Central memory CD8-positive, alpha-beta T cell (primary cell): ENCODE measurements at regions not wholly inside any gene's neighbourhood (a gene's known extent, or its start where the extent isn't known, plus 50 kb on each side); places are given as distances from the start of the nearest gene placed in this dataset.
"Not testable (repeated sequence)": the region's sequence is repeated elsewhere in the genome, so short reads cannot be mapped to it uniquely, and the experiment has no call there.

Experiments
- ATAC-seq: fragments of 150-1000 bp; cut with Tn5 transposase; replicated peaks from 2 replicates; pipeline ENCODE4 v1.10.0; 2022; ENCODE audit warnings: mild to moderate bottlenecking, moderate FRiP score, moderate number of reproducible peaks; ENCODE audit not compliant: poor library complexity, severe bottlenecking; ENCODE audit errors: extremely low read depth
- DNase-seq, 2 donors: peaks; one replicate each; pipeline ENCODE4 v3.0.0; 2021; ENCODE audit warnings: low spot score in 2 of 2
- H3K27ac Mint-ChIP-seq: one replicate; pipeline ENCODE4 v1.8.0; 2022; ENCODE audit warnings: low read depth, mild to moderate bottlenecking, moderate library complexity, mixed read lengths
- H3K27me3 Mint-ChIP-seq: one replicate; pipeline ENCODE4 v1.8.0; 2022; ENCODE audit warnings: mixed read lengths
- H3K36me3 Mint-ChIP-seq: one replicate; pipeline ENCODE4 v1.8.0; 2022; ENCODE audit warnings: mild to moderate bottlenecking, moderate library complexity, mixed read lengths; ENCODE audit not compliant: insufficient read depth
- H3K4me1 Mint-ChIP-seq: one replicate; pipeline ENCODE4 v1.8.0; 2022; ENCODE audit warnings: mixed read lengths
- H3K4me3 Mint-ChIP-seq: one replicate; pipeline ENCODE4 v1.8.0; 2022; ENCODE audit warnings: mild to moderate bottlenecking, moderate library complexity, mixed read lengths
- H3K9me3 Mint-ChIP-seq: one replicate; pipeline ENCODE4 v1.8.0; 2022; ENCODE audit warnings: mixed read lengths

GRCh38 chr1:146376708-146377496, 148.1 kb upstream of the NOTCH2NLA start:
- peak; percentile 86 for ATAC-seq
- H3K9me3 Mint-ChIP-seq, H3K27me3 Mint-ChIP-seq: not testable (repeated sequence)
- peaks cover 17% of the 10 kb centered on the region for H3K36me3 Mint-ChIP-seq
- H3K4me1 Mint-ChIP-seq = peaks cover 17% of the 10 kb centered on the region
- H3K27ac Mint-ChIP-seq = peak overlapping the region; percentile 100
- H3K4me3 Mint-ChIP-seq = peak overlapping the region; percentile 89
- peak; percentile 64 to 85 for DNase-seq

- ATAC-seq (peak; percentile 62), DNase-seq (peak; percentile 63 to 82)
- Mint-ChIP-seq H3K4me1 (peaks cover 17% of the 10 kb centered on the region), H3K27ac (peak overlapping the region; percentile 100), H3K36me3 (peaks cover 17% of the 10 kb centered on the region), H3K4me3 (peak overlapping the region; percentile 89)
- H3K9me3 Mint-ChIP-seq, H3K27me3 Mint-ChIP-seq: not testable (repeated sequence)
Measured at GRCh38 chr1:146376309-146376707, 147.5 kb upstream of the NOTCH2NLA start.

- Mint-ChIP-seq H3K36me3 (peaks cover 17% of the 10 kb centered on the region), H3K27ac (peak overlapping the region; percentile 67), H3K4me1 (peaks cover 17% of the 10 kb centered on the region), H3K4me3 (peak overlapping the region; percentile 48)
- not testable (repeated sequence) for ATAC-seq, DNase-seq, H3K9me3 Mint-ChIP-seq, H3K27me3 Mint-ChIP-seq
Measured at GRCh38 chr1:146375108-146375507, 146.3 kb upstream of the NOTCH2NLA start.

- not testable (repeated sequence) for H3K9me3 Mint-ChIP-seq, H3K27me3 Mint-ChIP-seq, H3K4me1 Mint-ChIP-seq, ATAC-seq, H3K36me3 Mint-ChIP-seq
- H3K4me3 Mint-ChIP-seq = peak overlapping the region; percentile 81
- DNase-seq = peak; percentile 23 to 26
- H3K27ac Mint-ChIP-seq = peak overlapping the region; percentile 92
Measured at GRCh38 chr1:146369940-146370339, 141.1 kb upstream of the NOTCH2NLA start.

- H3K4me1 Mint-ChIP-seq, H3K27me3 Mint-ChIP-seq, H3K9me3 Mint-ChIP-seq, ATAC-seq, H3K4me3 Mint-ChIP-seq, DNase-seq, H3K36me3 Mint-ChIP-seq: not testable (repeated sequence)
- peak overlapping the region; percentile 85 for H3K27ac Mint-ChIP-seq
Measured at GRCh38 chr1:146355373-146355772, 126.6 kb upstream of the NOTCH2NLA start.

- H3K4me3 Mint-ChIP-seq, H3K36me3 Mint-ChIP-seq, H3K4me1 Mint-ChIP-seq, ATAC-seq, H3K9me3 Mint-ChIP-seq, H3K27me3 Mint-ChIP-seq, DNase-seq, H3K27ac Mint-ChIP-seq: not testable (repeated sequence)
Measured at GRCh38 chr1:146326863-146327262, 98.0 kb upstream of the NOTCH2NLA start.

- not testable (repeated sequence) for H3K4me1 Mint-ChIP-seq, H3K27ac Mint-ChIP-seq, DNase-seq, ATAC-seq, H3K36me3 Mint-ChIP-seq, H3K27me3 Mint-ChIP-seq, H3K9me3 Mint-ChIP-seq, H3K4me3 Mint-ChIP-seq
Measured at GRCh38 chr1:146324463-146324862, 95.6 kb upstream of the NOTCH2NLA start.

GRCh38 chr1:146323302-146323701, 94.5 kb upstream of the NOTCH2NLA start:
- not testable (repeated sequence) for H3K9me3 Mint-ChIP-seq, H3K27ac Mint-ChIP-seq, H3K4me3 Mint-ChIP-seq, H3K27me3 Mint-ChIP-seq, DNase-seq, H3K36me3 Mint-ChIP-seq, ATAC-seq, H3K4me1 Mint-ChIP-seq

- H3K4me1 Mint-ChIP-seq, H3K4me3 Mint-ChIP-seq, H3K27me3 Mint-ChIP-seq, H3K9me3 Mint-ChIP-seq, DNase-seq, ATAC-seq, H3K36me3 Mint-ChIP-seq, H3K27ac Mint-ChIP-seq: not testable (repeated sequence)
Measured at GRCh38 chr1:146322893-146323292, 94.1 kb upstream of the NOTCH2NLA start.

GRCh38 chr1:146318715-146319114, 89.9 kb upstream of the NOTCH2NLA start:
- H3K27me3 Mint-ChIP-seq, H3K4me3 Mint-ChIP-seq, H3K27ac Mint-ChIP-seq, ATAC-seq, H3K9me3 Mint-ChIP-seq, H3K4me1 Mint-ChIP-seq, DNase-seq, H3K36me3 Mint-ChIP-seq: not testable (repeated sequence)

GRCh38 chr1:146317785-146318184, 89.0 kb upstream of the NOTCH2NLA start:
- not testable (repeated sequence) for ATAC-seq, H3K9me3 Mint-ChIP-seq, H3K4me1 Mint-ChIP-seq, DNase-seq, H3K4me3 Mint-ChIP-seq, H3K27ac Mint-ChIP-seq, H3K36me3 Mint-ChIP-seq, H3K27me3 Mint-ChIP-seq

- not testable (repeated sequence) for H3K4me3 Mint-ChIP-seq, H3K27ac Mint-ChIP-seq, H3K36me3 Mint-ChIP-seq, H3K4me1 Mint-ChIP-seq, H3K9me3 Mint-ChIP-seq, DNase-seq, H3K27me3 Mint-ChIP-seq, ATAC-seq
Measured at GRCh38 chr1:146314449-146315246, 85.8 kb upstream of the NOTCH2NLA start.

- DNase-seq, H3K4me3 Mint-ChIP-seq, H3K27ac Mint-ChIP-seq, H3K4me1 Mint-ChIP-seq, ATAC-seq, H3K36me3 Mint-ChIP-seq, H3K27me3 Mint-ChIP-seq, H3K9me3 Mint-ChIP-seq: not testable (repeated sequence)
Measured at GRCh38 chr1:146310579-146310978, 81.8 kb upstream of the NOTCH2NLA start.
